ENCODE measurements at regions not wholly inside any gene's neighbourhood (a gene's known extent, or its start where the extent isn't known, plus 50 kb on each side); places are given as distances from the start of the nearest gene placed in this dataset.

DNA sequence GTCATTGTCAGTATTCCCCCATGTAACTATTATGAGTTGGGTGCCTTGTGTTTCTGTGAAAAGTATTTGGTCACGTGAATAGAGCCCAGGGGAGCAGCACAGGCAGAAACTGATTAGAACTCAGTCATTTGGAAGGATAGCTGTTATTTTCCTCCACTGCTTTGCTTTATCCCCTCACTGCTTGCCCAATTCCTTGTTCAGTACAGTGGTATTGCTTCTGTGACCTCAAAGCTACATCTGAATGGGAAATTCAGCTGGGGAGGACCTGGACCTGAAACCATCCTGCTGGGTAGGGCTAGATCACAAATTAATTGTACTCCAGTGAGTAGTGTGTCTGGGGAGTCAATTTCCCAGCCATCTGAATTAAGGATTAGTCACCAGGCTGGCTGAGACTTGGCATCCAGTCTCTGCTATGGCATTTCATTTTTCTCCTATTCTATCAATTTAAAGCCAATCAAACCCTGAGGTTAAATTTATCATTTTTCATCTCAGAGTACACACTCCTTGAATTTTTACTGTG is 1231.6 kb upstream of the GYPC start:
- H3K36me3 ChIP-seq: no peaks in the 10 kb centered on the region
- H3K27me3 ChIP-seq (replicated peaks in 1 of 7): no peaks in the 10 kb centered on the region
- H3K4me1 ChIP-seq: no peaks in the 10 kb centered on the region
- no peak overlapping the region for H3K4me3 ChIP-seq
- intact Hi-C loops (cut with DNase I; ENCODE audit: low total_unique reads): no loop called here
- TF ChIP-seq CTCF (IDR thresholded peaks at IDR 0.05 in 8 of 11, conservative IDR thresholded peaks at IDR 0.05 in 3 of 11): no peak
- TF ChIP-seq POLR2A (IDR thresholded peaks at IDR 0.05): no peak
- TF ChIP-seq POLR2AphosphoS5 (IDR thresholded peaks at IDR 0.05): no peak
- 56 to 73% (median 69%) methylated on average over 1 of the region's 1 CpG for WGBS, 5 donors
- DNase-seq: no peak
- H3K27ac ChIP-seq: no peak overlapping the region
- peaks cover 0 to 20% (median 2%) of the 10 kb centered on the region in 8 donors for H3K9me3 ChIP-seq

DNA sequence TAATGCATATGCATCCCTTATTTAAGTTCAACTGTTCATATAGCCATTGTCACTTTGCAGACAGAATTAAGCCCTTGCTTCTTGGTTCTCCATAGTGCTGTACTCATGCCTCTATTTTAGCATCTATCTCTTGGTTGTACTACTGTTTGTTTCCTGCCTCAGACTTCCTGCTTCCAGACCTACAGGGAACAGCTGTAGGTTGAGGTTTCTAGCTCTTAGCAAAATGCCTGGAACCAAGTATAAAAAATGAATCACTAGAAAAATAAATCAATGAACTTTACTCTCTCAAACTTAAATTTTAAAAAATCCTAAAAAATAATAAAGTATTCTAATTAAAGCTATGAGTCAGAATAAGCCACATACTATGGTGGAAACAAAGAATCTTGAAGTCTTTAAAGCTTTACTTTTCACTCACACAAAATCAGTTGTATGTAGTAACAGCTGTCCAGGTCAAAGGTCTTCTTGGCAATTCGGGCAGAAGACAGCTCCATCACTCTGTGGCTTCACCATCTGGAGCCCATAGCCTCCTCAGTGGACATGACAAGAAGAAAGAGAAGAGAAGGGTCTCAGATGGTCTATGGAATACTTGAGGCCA is 1228.1 kb upstream of the GYPC start:
- Histone ChIP-seq H3K4me1 (no peaks in the 10 kb centered on the region), H3K27ac (no peak overlapping the region), H3K4me3 (no peak overlapping the region), H3K9me3 (peaks cover 0 to 7% (median 0%) of the 10 kb centered on the region in 8 donors), H3K36me3 (no peaks in the 10 kb centered on the region), H3K27me3 (replicated peaks in 1 of 7) (no peaks in the 10 kb centered on the region)
- no peak for DNase-seq
- TF ChIP-seq POLR2A (IDR thresholded peaks at IDR 0.05) (no peak), CTCF (IDR thresholded peaks at IDR 0.05 in 8 of 11, conservative IDR thresholded peaks at IDR 0.05 in 3 of 11) (no peak), POLR2AphosphoS5 (IDR thresholded peaks at IDR 0.05) (no peak)
- WGBS, 5 donors: 35 to 69% (median 43%) methylated on average over 1 of the region's 1 CpG
- intact Hi-C loops (cut with DNase I; ENCODE audit: low total_unique reads): no loop called here

DNA sequence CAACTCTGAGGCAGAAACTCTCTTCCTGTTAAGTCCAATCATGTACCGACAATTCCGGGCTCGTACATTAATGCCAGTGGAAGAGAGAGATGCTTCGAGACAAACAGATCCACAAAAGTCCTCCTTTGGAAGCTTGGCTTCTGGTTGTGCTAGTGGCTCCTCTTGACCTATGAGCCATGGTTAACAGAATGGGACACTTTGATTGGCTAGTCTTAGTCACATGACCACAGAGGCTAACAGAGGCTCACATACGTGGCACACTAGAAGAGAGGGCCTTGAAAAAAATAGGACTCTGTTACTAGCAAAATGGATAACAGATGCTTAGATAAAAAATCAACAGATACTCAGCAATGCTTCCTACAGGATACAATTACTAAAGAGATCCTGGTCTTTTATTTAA is 1211.9 kb upstream of the GYPC start:
- Histone ChIP-seq H3K27ac (no peak overlapping the region), H3K9me3 (peaks cover 0 to 8% (median 0%) of the 10 kb centered on the region in 8 donors), H3K36me3 (no peaks in the 10 kb centered on the region), H3K27me3 (replicated peaks in 1 of 7) (no peaks in the 10 kb centered on the region), H3K4me1 (no peaks in the 10 kb centered on the region), H3K4me3 (no peak overlapping the region)
- no peak for TF ChIP-seq POLR2AphosphoS5 (IDR thresholded peaks at IDR 0.05)
- no peak for TF ChIP-seq POLR2A (IDR thresholded peaks at IDR 0.05)
- TF ChIP-seq CTCF (IDR thresholded peaks at IDR 0.05 in 8 of 11, conservative IDR thresholded peaks at IDR 0.05 in 3 of 11): no peak
- intact Hi-C loops (cut with DNase I; ENCODE audit: low total_unique reads): no loop called here
- 72 to 88% (median 83%) methylated on average over 5 of the region's 5 CpGs for WGBS, 5 donors
- no peak for DNase-seq

DNA sequence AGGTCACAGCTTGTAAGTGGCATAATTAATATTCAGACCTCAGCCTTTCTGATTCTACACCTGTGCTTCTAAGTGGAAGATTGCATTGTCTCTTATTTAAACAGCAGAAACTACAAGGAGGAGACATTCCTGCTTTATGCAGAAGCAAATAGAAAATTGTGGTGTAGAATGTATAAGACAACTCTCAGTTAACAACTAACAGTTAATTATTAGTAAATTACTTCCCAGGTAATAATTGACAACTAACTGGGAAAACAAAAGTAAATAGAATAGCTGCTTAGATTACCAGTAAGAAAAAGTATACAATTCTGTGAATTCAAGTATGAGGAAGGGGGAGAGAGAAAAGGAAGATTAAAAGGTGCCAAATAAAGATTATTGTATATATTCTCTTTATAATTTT is 1210.5 kb upstream of the GYPC start:
- H3K9me3 ChIP-seq: peaks cover 0 to 8% (median 0%) of the 10 kb centered on the region in 8 donors
- intact Hi-C loops (cut with DNase I; ENCODE audit: low total_unique reads): no loop called here
- no peaks in the 10 kb centered on the region for H3K27me3 ChIP-seq (replicated peaks in 1 of 7)
- no peak for DNase-seq
- H3K27ac ChIP-seq: no peak overlapping the region
- no peaks in the 10 kb centered on the region for H3K4me1 ChIP-seq
- H3K36me3 ChIP-seq: no peaks in the 10 kb centered on the region
- TF ChIP-seq CTCF (IDR thresholded peaks at IDR 0.05 in 8 of 11, conservative IDR thresholded peaks at IDR 0.05 in 3 of 11): no peak
- TF ChIP-seq POLR2AphosphoS5 (IDR thresholded peaks at IDR 0.05): no peak
- TF ChIP-seq POLR2A (IDR thresholded peaks at IDR 0.05): no peak
- H3K4me3 ChIP-seq: no peak overlapping the region

Measured in spleen (tissue), 11 donors.